H9 (cell line): ENCODE measurements at regions not wholly inside any gene's neighbourhood (a gene's known extent, or its start where the extent isn't known, plus 50 kb on each side); places are given as distances from the start of the nearest gene placed in this dataset.
"Not testable (repeated sequence)": the region's sequence is repeated elsewhere in the genome, so short reads cannot be mapped to it uniquely, and the experiment has no call there.

Experiments used
- DNase-seq: peaks from one replicate; pipeline ENCODE4 v3.0.0-alpha.2; 2017
- H2AFZ ChIP-seq: one replicate; pipeline ENCODE4 v1.6.1; 2013; ENCODE audit warnings: mild to moderate bottlenecking, low read length, control low read depth, moderate library complexity
- H2AK5ac ChIP-seq: 2 replicates; pipeline ENCODE4 v1.6.1; 2013; ENCODE audit warnings: low read length, control low read depth, mixed read lengths; ENCODE audit not compliant: insufficient read length
- H2BK120ac ChIP-seq: one replicate; pipeline ENCODE4 v1.6.1; 2013; ENCODE audit warnings: low read depth, mild to moderate bottlenecking, low read length, control low read depth, inconsistent platforms; ENCODE audit not compliant: poor library complexity, severe bottlenecking
- H2BK12ac ChIP-seq: 2 replicates; pipeline ENCODE4 v1.6.1; 2013; ENCODE audit warnings: low read length, control low read depth, mixed read lengths, low read depth; ENCODE audit not compliant: insufficient read length
- H2BK15ac ChIP-seq: 2 replicates; pipeline ENCODE4 v1.6.1; 2013; ENCODE audit warnings: low read depth, low read length, control low read depth
- H2BK20ac ChIP-seq: one replicate; pipeline ENCODE4 v1.6.1; 2013; ENCODE audit warnings: low read depth, mild to moderate bottlenecking, low read length, control low read depth, inconsistent platforms; ENCODE audit not compliant: poor library complexity, severe bottlenecking
- H2BK5ac ChIP-seq: 2 replicates; pipeline ENCODE4 v1.6.1; 2013; ENCODE audit warnings: low read length, control low read depth, mixed read lengths; ENCODE audit not compliant: insufficient read length
- H3K14ac ChIP-seq: 2 replicates; pipeline ENCODE4 v1.6.1; 2013; ENCODE audit warnings: low read length, control low read depth; ENCODE audit not compliant: insufficient read depth
- H3K18ac ChIP-seq: 2 replicates; pipeline ENCODE4 v1.6.1; 2013; ENCODE audit warnings: low read depth, mild to moderate bottlenecking, mixed read lengths, low read length, control low read depth; ENCODE audit not compliant: insufficient read length
- H3K23ac ChIP-seq: 2 replicates; pipeline ENCODE4 v1.6.1; 2013; ENCODE audit warnings: low read length, control low read depth, mixed read lengths, low read depth; ENCODE audit not compliant: insufficient read length
- H3K23me2 ChIP-seq: 2 replicates; pipeline ENCODE4 v1.6.1; 2013; ENCODE audit warnings: low read depth, mild to moderate bottlenecking, mixed read lengths, low read length, control low read depth; ENCODE audit not compliant: insufficient read length, poor library complexity, severe bottlenecking
- H3K27ac ChIP-seq: 2 replicates; pipeline ENCODE4 v1.5.1; 2013; ENCODE audit warnings: low read length, control low read depth, mixed read lengths, low read depth; ENCODE audit not compliant: insufficient read length
- H3K27me3 ChIP-seq: 2 replicates; pipeline ENCODE4 v1.6.1; 2013; ENCODE audit warnings: low read length, control low read depth, inconsistent platforms; ENCODE audit not compliant: insufficient read depth
- H3K4ac ChIP-seq: 2 replicates; pipeline ENCODE4 v1.6.1; 2013; ENCODE audit warnings: low read depth, mild to moderate bottlenecking, control low read depth, inconsistent platforms, low read length, moderate library complexity
- H3K4me1 ChIP-seq: 2 replicates; pipeline ENCODE4 v1.6.1; 2013; ENCODE audit warnings: low read length, control low read depth, inconsistent platforms; ENCODE audit not compliant: insufficient read depth
- H3K4me2 ChIP-seq: 2 replicates; pipeline ENCODE4 v1.6.1; 2013; ENCODE audit warnings: low read length, control low read depth, mixed read lengths; ENCODE audit not compliant: insufficient read length, insufficient read depth
- H3K56ac ChIP-seq: 2 replicates; pipeline ENCODE4 v1.6.1; 2013; ENCODE audit warnings: low read depth, mild to moderate bottlenecking, mixed read lengths, low read length, control low read depth; ENCODE audit not compliant: insufficient read length
- H3K79me1 ChIP-seq: 2 replicates; pipeline ENCODE4 v1.6.1; 2013; ENCODE audit warnings: low read depth, mild to moderate bottlenecking, moderate library complexity, low read length, control low read depth, inconsistent platforms; ENCODE audit not compliant: insufficient read depth, poor library complexity, severe bottlenecking
- H3K79me2 ChIP-seq: 2 replicates; pipeline ENCODE4 v1.6.1; 2013; ENCODE audit warnings: low read length, control low read depth, inconsistent platforms; ENCODE audit not compliant: insufficient read depth
- H3K9ac ChIP-seq: 2 replicates; pipeline ENCODE4 v1.6.1; 2013; ENCODE audit warnings: low read length, control low read depth, mixed read lengths; ENCODE audit not compliant: insufficient read length; ENCODE audit errors: extremely low read depth
- H3K9me3 ChIP-seq: one replicate; pipeline ENCODE4 v1.6.1; 2013; ENCODE audit warnings: low read depth, low read length, inconsistent platforms; ENCODE audit not compliant: control insufficient read depth
- H3T11ph ChIP-seq: one replicate; pipeline ENCODE4 v1.6.1; 2013; ENCODE audit warnings: mild to moderate bottlenecking, low read length, control low read depth, inconsistent platforms
- H4K20me1 ChIP-seq: one replicate; pipeline ENCODE4 v1.6.1; 2013; ENCODE audit not compliant: control insufficient read depth, insufficient read length, insufficient read depth
- H4K5ac ChIP-seq: 2 replicates; pipeline ENCODE4 v1.6.1; 2013; ENCODE audit warnings: low read depth, mild to moderate bottlenecking, mixed read lengths, low read length, control low read depth; ENCODE audit not compliant: insufficient read length
- H4K8ac ChIP-seq: replicated peaks from 2 replicates; pipeline ENCODE4 v1.6.1; 2013; ENCODE audit warnings: low read length, control low read depth, mixed read lengths, low read depth; ENCODE audit not compliant: insufficient read length
- H4K91ac ChIP-seq: 2 replicates; pipeline ENCODE4 v1.6.1; 2013; ENCODE audit warnings: low read depth, mild to moderate bottlenecking, moderate library complexity, mixed read lengths, low read length, control low read depth; ENCODE audit not compliant: insufficient read length
- H3K27ac Mint-ChIP-seq, 3 experiments: 2 replicates in 2 of 3; 3 replicates in 1 of 3; pipeline ENCODE4 v1.8.0; 2020 to 2021; ENCODE audit warnings: mixed read lengths in 3 of 3, mild to moderate bottlenecking in 1 of 3, moderate library complexity in 1 of 3
- H3K27me3 Mint-ChIP-seq: 2 replicates; pipeline ENCODE4 v1.8.0; 2021; ENCODE audit warnings: low read depth, mild to moderate bottlenecking, moderate library complexity, mixed read lengths
- H3K36me3 Mint-ChIP-seq, 3 experiments: 2 replicates in 2 of 3; 3 replicates in 1 of 3; pipeline ENCODE4 v1.8.0; 2020 to 2021; ENCODE audit warnings: low read depth in 3 of 3, mixed read lengths in 3 of 3; ENCODE audit not compliant: insufficient read depth in 1 of 3
- H3K4me1 Mint-ChIP-seq, 2 experiments: 2 replicates each; pipeline ENCODE4 v1.8.0; 2020; ENCODE audit warnings: mixed read lengths in 2 of 2
- H3K4me3 Mint-ChIP-seq, 2 experiments: 2 replicates in 1 of 2; 3 replicates in 1 of 2; pipeline ENCODE4 v1.8.0; 2020 to 2021; ENCODE audit warnings: mild to moderate bottlenecking in 2 of 2, mixed read lengths in 2 of 2, moderate library complexity in 1 of 2
- H3K9me3 Mint-ChIP-seq, 2 experiments: 2 replicates in 1 of 2; 3 replicates in 1 of 2; pipeline ENCODE4 v1.8.0; 2020; ENCODE audit warnings: mild to moderate bottlenecking in 2 of 2, mixed read lengths in 2 of 2, moderate library complexity in 1 of 2
- WGBS: extraction: QIAGEN DNeasy Blood & Tissue Kit; methylation state at CpG from one replicate; pipeline ENCODE4 v1.1.7; 2013; ENCODE audit warnings: missing lambda C conversion rate, low lambda C conversion rate, mixed read lengths; ENCODE audit not compliant: insufficient read length; ENCODE audit errors: extremely low coverage; 5-methylcytosine and 5-hydroxymethylcytosine counted together

DNA sequence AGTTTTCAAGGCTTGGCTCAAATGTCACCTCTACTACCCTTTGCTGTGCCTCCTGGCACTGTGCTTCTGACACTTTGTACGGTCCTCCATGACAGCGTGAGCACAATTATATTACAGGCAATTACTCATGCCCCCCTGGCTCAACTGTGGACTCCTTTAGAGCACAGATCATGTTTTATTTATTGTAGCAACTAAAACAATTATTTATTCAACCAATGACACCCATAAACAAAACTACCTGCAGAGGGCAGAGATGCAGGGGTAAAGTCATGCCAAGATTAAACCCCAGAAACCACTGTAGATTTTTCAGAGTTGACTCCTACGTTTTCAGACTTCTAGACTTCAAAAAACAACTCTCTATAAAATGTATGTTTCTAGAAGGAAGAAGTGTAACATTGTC lies 72.8 kb upstream of the PLEKHM1 start:
- not testable (repeated sequence) for H2BK15ac ChIP-seq, H3K18ac ChIP-seq, H3K27ac ChIP-seq, H3K9me3 Mint-ChIP-seq, H3K27me3 ChIP-seq, H3K27me3 Mint-ChIP-seq, H3K36me3 Mint-ChIP-seq, H3K4ac ChIP-seq, H3K4me1 ChIP-seq, H4K20me1 ChIP-seq, H2BK5ac ChIP-seq, H2AK5ac ChIP-seq, H3K27ac Mint-ChIP-seq, H3K4me3 Mint-ChIP-seq, H3K9me3 ChIP-seq, H3K9ac ChIP-seq, H2AFZ ChIP-seq, H3K79me2 ChIP-seq, H2BK120ac ChIP-seq, H3K14ac ChIP-seq, H4K91ac ChIP-seq, H3K56ac ChIP-seq, H2BK20ac ChIP-seq, H3K23ac ChIP-seq, DNase-seq, H3T11ph ChIP-seq, H3K79me1 ChIP-seq, H3K23me2 ChIP-seq, H4K5ac ChIP-seq, H2BK12ac ChIP-seq, H4K8ac ChIP-seq, H3K4me2 ChIP-seq, H3K4me1 Mint-ChIP-seq
- no CpG with 5 or more reads among the region's 3 CpGs for WGBS

DNA sequence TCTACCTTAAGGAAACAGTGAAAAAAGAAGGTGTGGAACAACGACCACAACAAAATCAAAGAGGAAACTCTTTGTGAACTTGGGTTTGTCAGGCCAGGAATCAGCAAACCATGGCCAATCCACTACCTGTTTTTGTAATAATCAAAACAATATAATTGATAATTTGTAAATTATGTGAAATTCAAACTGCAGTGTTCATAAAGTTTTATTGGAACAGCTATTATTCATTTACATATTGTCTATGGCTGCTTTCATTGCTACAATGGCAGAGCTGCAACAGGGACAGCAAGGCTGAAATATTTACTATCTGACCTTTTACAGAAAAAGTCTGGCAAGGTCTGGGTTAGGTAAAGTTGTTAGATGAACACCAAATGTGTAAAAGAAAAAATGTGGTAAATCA lies 77.8 kb upstream of the PLEKHM1 start:
- H3K4me1 Mint-ChIP-seq, H3T11ph ChIP-seq, H3K56ac ChIP-seq, H4K8ac ChIP-seq, H2AFZ ChIP-seq, H3K36me3 Mint-ChIP-seq, H2BK5ac ChIP-seq, H3K4me2 ChIP-seq, H3K27me3 Mint-ChIP-seq, H3K9me3 Mint-ChIP-seq, H2BK12ac ChIP-seq, DNase-seq, H3K27ac Mint-ChIP-seq, H3K9me3 ChIP-seq, H3K27me3 ChIP-seq, H4K20me1 ChIP-seq, H2BK120ac ChIP-seq, H3K27ac ChIP-seq, H3K14ac ChIP-seq, H3K9ac ChIP-seq, H3K23ac ChIP-seq, H4K91ac ChIP-seq, H3K79me1 ChIP-seq, H3K23me2 ChIP-seq, H2BK15ac ChIP-seq, H3K18ac ChIP-seq, H4K5ac ChIP-seq, H3K4me1 ChIP-seq, H2AK5ac ChIP-seq, H3K79me2 ChIP-seq, H3K4me3 Mint-ChIP-seq, H2BK20ac ChIP-seq, H3K4ac ChIP-seq: not testable (repeated sequence)
- no CpG with 5 or more reads among the region's 1 CpG for WGBS
